HL-60 (cell line): ENCODE measurements at regions not wholly inside any gene's neighbourhood (a gene's known extent, or its start where the extent isn't known, plus 50 kb on each side); places are given as distances from the start of the nearest gene placed in this dataset.

Source experiments
- DNase-seq, 2 experiments: peaks; one replicate each; pipeline ENCODE4 v3.0.0-alpha.2; 2010 to 2020; ENCODE audit warnings: low read depth in 1 of 2, low spot score in 1 of 2
- H3K27ac ChIP-seq: fragments of 250-450 bp; sonication (Bioruptor Pico); replicated peaks from 2 replicates; pipeline ENCODE4 v1.5.1; 2020; ENCODE audit warnings: mild to moderate bottlenecking, moderate library complexity
- H3K27me3 ChIP-seq: fragments of 250-450 bp; sonication (Bioruptor Pico); 2 replicates; pipeline ENCODE4 v1.5.1; 2021; ENCODE audit warnings: mild to moderate bottlenecking, moderate library complexity; ENCODE audit not compliant: insufficient read depth, poor library complexity, severe bottlenecking
- H3K4me3 ChIP-seq: replicated peaks from 2 replicates; pipeline ENCODE4 v1.5.1; 2011; ENCODE audit warnings: mild to moderate bottlenecking, control low read depth, low read length; ENCODE audit not compliant: insufficient read depth
- GABPA ChIP-seq: IDR thresholded peaks from 2 replicates; pipeline ENCODE4 v1.6.1; 2012; ENCODE audit warnings: low read depth
- POLR2AphosphoS5 ChIP-seq: IDR thresholded peaks from 2 replicates; pipeline ENCODE4 v1.6.1; 2012; ENCODE audit warnings: low read depth
- REST ChIP-seq: IDR thresholded peaks from 2 replicates; pipeline ENCODE4 v1.6.1; 2012; ENCODE audit warnings: low read depth; ENCODE audit not compliant: insufficient replicate concordance
- SPI1 ChIP-seq: IDR thresholded peaks from 2 replicates; pipeline ENCODE4 v1.6.1; 2012; ENCODE audit warnings: low read depth, mild to moderate bottlenecking, borderline replicate concordance
- TF ChIP-seq, protein P1 (sequence below): IDR thresholded peaks from one replicate; pipeline ENCODE4 v1.5.1; 2011; ENCODE audit warnings: low read length, control low read depth, inconsistent platforms; ENCODE audit not compliant: insufficient read depth

DNA sequence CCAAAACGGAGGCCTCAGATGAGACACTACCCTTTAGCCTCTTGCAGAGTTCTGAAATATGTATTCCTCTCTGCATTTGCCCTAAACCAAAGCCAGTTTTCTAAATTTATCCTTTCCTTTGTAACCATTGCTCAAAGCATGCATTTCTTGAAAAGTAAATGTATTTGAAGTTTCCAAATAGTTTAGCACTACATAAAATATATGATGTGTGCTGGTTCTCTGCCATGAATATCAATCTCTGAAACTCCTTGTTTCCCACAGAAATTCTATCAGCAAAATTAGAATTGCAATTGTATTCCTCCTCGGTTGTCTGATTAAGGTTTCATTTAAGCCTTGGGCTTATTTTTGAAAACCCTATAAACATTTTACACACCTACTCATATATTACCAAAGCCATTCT lies 137.1 kb upstream of the SYT6 start:
- DNase-seq: no peak

GRCh38 chr1:114290341-114290740 lies 136.7 kb upstream of the SYT6 start:
- no peak for DNase-seq
- TF ChIP-seq, protein P1, sequence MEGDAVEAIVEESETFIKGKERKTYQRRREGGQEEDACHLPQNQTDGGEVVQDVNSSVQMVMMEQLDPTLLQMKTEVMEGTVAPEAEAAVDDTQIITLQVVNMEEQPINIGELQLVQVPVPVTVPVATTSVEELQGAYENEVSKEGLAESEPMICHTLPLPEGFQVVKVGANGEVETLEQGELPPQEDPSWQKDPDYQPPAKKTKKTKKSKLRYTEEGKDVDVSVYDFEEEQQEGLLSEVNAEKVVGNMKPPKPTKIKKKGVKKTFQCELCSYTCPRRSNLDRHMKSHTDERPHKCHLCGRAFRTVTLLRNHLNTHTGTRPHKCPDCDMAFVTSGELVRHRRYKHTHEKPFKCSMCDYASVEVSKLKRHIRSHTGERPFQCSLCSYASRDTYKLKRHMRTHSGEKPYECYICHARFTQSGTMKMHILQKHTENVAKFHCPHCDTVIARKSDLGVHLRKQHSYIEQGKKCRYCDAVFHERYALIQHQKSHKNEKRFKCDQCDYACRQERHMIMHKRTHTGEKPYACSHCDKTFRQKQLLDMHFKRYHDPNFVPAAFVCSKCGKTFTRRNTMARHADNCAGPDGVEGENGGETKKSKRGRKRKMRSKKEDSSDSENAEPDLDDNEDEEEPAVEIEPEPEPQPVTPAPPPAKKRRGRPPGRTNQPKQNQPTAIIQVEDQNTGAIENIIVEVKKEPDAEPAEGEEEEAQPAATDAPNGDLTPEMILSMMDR: no peak
- no peak for TF ChIP-seq REST
- no peak for TF ChIP-seq SPI1
- TF ChIP-seq GABPA: no peak
- TF ChIP-seq POLR2AphosphoS5: no peak
- no peaks in the 10 kb centered on the region for H3K27me3 ChIP-seq
- H3K27ac ChIP-seq: no peak overlapping the region
- no peak overlapping the region for H3K4me3 ChIP-seq

More for the DNA sequence above, 137.1 kb upstream of the SYT6 start:
- H3K27ac ChIP-seq: no peak overlapping the region
- no peak overlapping the region for H3K4me3 ChIP-seq
- no peaks in the 10 kb centered on the region for H3K27me3 ChIP-seq
- TF ChIP-seq, protein P1: no peak
- TF ChIP-seq POLR2AphosphoS5 (no peak), REST (no peak), SPI1 (no peak), GABPA (no peak)

DNA sequence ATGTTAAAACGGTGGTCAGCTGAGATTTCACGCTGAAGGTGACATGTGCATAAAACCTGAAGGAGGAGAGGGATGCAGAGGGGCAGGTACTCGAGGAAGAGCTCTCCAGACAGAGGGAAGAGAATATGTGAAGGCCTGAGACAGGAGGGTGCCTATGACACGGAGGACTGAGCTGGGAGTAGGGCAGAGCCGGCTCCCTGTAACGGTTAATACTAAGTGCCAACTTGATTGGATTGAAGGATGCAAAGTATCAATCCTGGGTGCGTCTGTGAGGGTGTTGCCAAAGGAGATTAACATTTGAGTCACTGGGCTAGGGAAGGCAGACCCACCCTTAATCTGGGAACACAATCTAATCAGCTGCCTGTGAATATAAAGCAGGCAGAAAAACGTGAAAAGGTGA lies 136.2 kb upstream of the SYT6 start:
- Histone ChIP-seq H3K27ac (no peak overlapping the region), H3K27me3 (no peaks in the 10 kb centered on the region), H3K4me3 (no peak overlapping the region)
- DNase-seq: no peak
- no peak for TF ChIP-seq POLR2AphosphoS5
- TF ChIP-seq GABPA: no peak
- TF ChIP-seq SPI1: no peak
- TF ChIP-seq, protein P1: no peak
- no peak for TF ChIP-seq REST
